ENCODE measurements at regions not wholly inside any gene's neighbourhood (a gene's known extent, or its start where the extent isn't known, plus 50 kb on each side); places are given as distances from the start of the nearest gene placed in this dataset.

GRCh38 chr2:187934692-187935091, 357.0 kb upstream of the GULP1 start:
- no peak for DNase-seq (ENCODE audit: low read depth, low spot score)

GRCh38 chr2:187935126-187935525, 356.5 kb upstream of the GULP1 start:
- no peak for DNase-seq (ENCODE audit: low read depth, low spot score)

- DNase-seq (ENCODE audit: low read depth, low spot score) = no peak
Measured at GRCh38 chr2:187936228-187936627, 355.4 kb upstream of the GULP1 start.

GRCh38 chr2:187939180-187939579, 352.5 kb upstream of the GULP1 start:
- DNase-seq (ENCODE audit: low read depth, low spot score) = no peak

- no peak for DNase-seq (ENCODE audit: low read depth, low spot score)
Measured at GRCh38 chr2:187942876-187943275, 348.8 kb upstream of the GULP1 start.

- DNase-seq (ENCODE audit: low read depth, low spot score) = no peak
Measured at GRCh38 chr2:187943772-187944369, 347.8 kb upstream of the GULP1 start.

GRCh38 chr2:187949859-187950258, 341.8 kb upstream of the GULP1 start:
- no peak for DNase-seq (ENCODE audit: low read depth, low spot score)

- no peak for DNase-seq (ENCODE audit: low read depth, low spot score)
Measured at GRCh38 chr2:187951470-187952218, 340.0 kb upstream of the GULP1 start.

- DNase-seq (ENCODE audit: low read depth, low spot score) = peak; percentile 8
Measured at GRCh38 chr2:187956906-187957534, 334.7 kb upstream of the GULP1 start.

GRCh38 chr2:187959821-187960220, 331.9 kb upstream of the GULP1 start:
- no peak for DNase-seq (ENCODE audit: low read depth, low spot score)

- no peak for DNase-seq (ENCODE audit: low read depth, low spot score)
Measured at GRCh38 chr2:187962538-187962937, 329.1 kb upstream of the GULP1 start.

- DNase-seq (ENCODE audit: low read depth, low spot score) = no peak
Measured at GRCh38 chr2:187964746-187965145, 326.9 kb upstream of the GULP1 start.

GRCh38 chr2:187966924-187967323, 324.8 kb upstream of the GULP1 start:
- no peak for DNase-seq (ENCODE audit: low read depth, low spot score)

GRCh38 chr2:187971893-187972292, 319.8 kb upstream of the GULP1 start:
- no peak for DNase-seq (ENCODE audit: low read depth, low spot score)

GRCh38 chr2:187976259-187976985, 315.3 kb upstream of the GULP1 start:
- DNase-seq (ENCODE audit: low read depth, low spot score) = no peak

GRCh38 chr2:187976986-187977333, 314.7 kb upstream of the GULP1 start:
- DNase-seq (ENCODE audit: low read depth, low spot score) = no peak

GRCh38 chr2:187978356-187978755, 313.3 kb upstream of the GULP1 start:
- DNase-seq (ENCODE audit: low read depth, low spot score) = no peak

- DNase-seq (ENCODE audit: low read depth, low spot score) = peak; percentile 89
Measured at GRCh38 chr2:187982668-187983067, 309.0 kb upstream of the GULP1 start.

GRCh38 chr2:187985195-187985594, 306.5 kb upstream of the GULP1 start:
- no peak for DNase-seq (ENCODE audit: low read depth, low spot score)

- DNase-seq (ENCODE audit: low read depth, low spot score) = peak; percentile 25
Measured at GRCh38 chr2:187985923-187986322, 305.8 kb upstream of the GULP1 start.

- DNase-seq (ENCODE audit: low read depth, low spot score) = no peak
Measured at GRCh38 chr2:187986390-187987105, 305.1 kb upstream of the GULP1 start.

GRCh38 chr2:187988348-187988747, 303.3 kb upstream of the GULP1 start:
- DNase-seq (ENCODE audit: low read depth, low spot score) = no peak
